ENCODE measurements at regions not wholly inside any gene's neighbourhood (a gene's known extent, or its start where the extent isn't known, plus 50 kb on each side); places are given as distances from the start of the nearest gene placed in this dataset.

DNA sequence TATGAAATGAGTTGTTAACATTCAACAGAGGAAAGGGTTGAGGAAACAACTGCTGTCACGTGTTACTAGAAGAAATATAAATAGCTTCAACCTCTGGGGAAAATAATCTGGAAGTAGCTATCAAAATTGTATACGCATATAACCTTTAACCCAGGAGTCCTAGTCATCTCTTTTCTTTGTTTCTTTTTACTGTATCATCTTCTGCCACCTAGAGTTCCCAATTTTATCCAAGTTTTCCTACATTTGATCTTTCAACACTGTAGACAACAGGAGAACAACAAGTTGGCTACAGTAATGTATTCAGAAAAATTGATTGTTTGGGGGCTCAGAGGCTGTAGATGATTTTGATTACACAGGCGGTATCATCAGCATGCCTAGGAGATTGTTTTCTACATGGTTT is 453.7 kb downstream of the FSCB start:
- TF ChIP-seq, protein P1, sequence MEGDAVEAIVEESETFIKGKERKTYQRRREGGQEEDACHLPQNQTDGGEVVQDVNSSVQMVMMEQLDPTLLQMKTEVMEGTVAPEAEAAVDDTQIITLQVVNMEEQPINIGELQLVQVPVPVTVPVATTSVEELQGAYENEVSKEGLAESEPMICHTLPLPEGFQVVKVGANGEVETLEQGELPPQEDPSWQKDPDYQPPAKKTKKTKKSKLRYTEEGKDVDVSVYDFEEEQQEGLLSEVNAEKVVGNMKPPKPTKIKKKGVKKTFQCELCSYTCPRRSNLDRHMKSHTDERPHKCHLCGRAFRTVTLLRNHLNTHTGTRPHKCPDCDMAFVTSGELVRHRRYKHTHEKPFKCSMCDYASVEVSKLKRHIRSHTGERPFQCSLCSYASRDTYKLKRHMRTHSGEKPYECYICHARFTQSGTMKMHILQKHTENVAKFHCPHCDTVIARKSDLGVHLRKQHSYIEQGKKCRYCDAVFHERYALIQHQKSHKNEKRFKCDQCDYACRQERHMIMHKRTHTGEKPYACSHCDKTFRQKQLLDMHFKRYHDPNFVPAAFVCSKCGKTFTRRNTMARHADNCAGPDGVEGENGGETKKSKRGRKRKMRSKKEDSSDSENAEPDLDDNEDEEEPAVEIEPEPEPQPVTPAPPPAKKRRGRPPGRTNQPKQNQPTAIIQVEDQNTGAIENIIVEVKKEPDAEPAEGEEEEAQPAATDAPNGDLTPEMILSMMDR (conservative IDR thresholded peaks at IDR 0.05): no peak
- TF ChIP-seq ZFX (IDR thresholded peaks at IDR 0.05): no peak
